SJSA1 (cell line): ENCODE measurements at regions not wholly inside any gene's neighbourhood (a gene's known extent, or its start where the extent isn't known, plus 50 kb on each side); places are given as distances from the start of the nearest gene placed in this dataset.

Source experiments
- DNase-seq, 2 experiments: peaks; one replicate each; pipeline ENCODE4 v3.0.0-alpha.2; 2015 to 2020; ENCODE audit warnings: low spot score in 2 of 2, low read depth in 1 of 2
- H3K27ac ChIP-seq: fragments of 250-450 bp; sonication (Bioruptor Pico); 2 replicates; pipeline ENCODE4 v1.5.1; 2020; ENCODE audit warnings: mild to moderate bottlenecking, moderate library complexity
- H3K27me3 ChIP-seq: fragments of 250-450 bp; sonication (Bioruptor Pico); replicated peaks from 2 replicates; pipeline ENCODE4 v1.5.1; 2020; ENCODE audit warnings: mild to moderate bottlenecking, moderate library complexity
- H3K36me3 ChIP-seq: fragments of 250-450 bp; sonication (Bioruptor Pico); 2 replicates; pipeline ENCODE4 v1.5.1; 2020; ENCODE audit warnings: mild to moderate bottlenecking
- H3K4me1 ChIP-seq: fragments of 250-450 bp; sonication (Bioruptor Pico); replicated peaks from 2 replicates; pipeline ENCODE4 v1.6.1; 2021; ENCODE audit warnings: mild to moderate bottlenecking
- H3K4me3 ChIP-seq: fragments of 250-450 bp; sonication (Bioruptor Pico); 2 replicates; pipeline ENCODE4 v1.5.1; 2020; ENCODE audit warnings: mild to moderate bottlenecking
- H3K9me3 ChIP-seq: fragments of 250-450 bp; sonication (Bioruptor Pico); replicated peaks from 2 replicates; pipeline ENCODE4 v1.5.1; 2020; ENCODE audit warnings: mild to moderate bottlenecking

GRCh38 chr12:9389796-9390195, 181.6 kb upstream of the PZP start:
- no peaks in the 10 kb centered on the region for H3K9me3 ChIP-seq

GRCh38 chr12:9388379-9388778, 180.2 kb upstream of the PZP start:
- no peaks in the 10 kb centered on the region for H3K4me1 ChIP-seq
- H3K9me3 ChIP-seq = no peaks in the 10 kb centered on the region
- no peak overlapping the region for H3K4me3 ChIP-seq
- H3K27me3 ChIP-seq = peaks cover 12% of the 10 kb centered on the region
- H3K27ac ChIP-seq = no peak overlapping the region
- DNase-seq = no peak
- H3K36me3 ChIP-seq = no peaks in the 10 kb centered on the region

More at GRCh38 chr12:9389796-9390195, 181.6 kb upstream of the PZP start:
- Histone ChIP-seq H3K36me3 (no peaks in the 10 kb centered on the region), H3K4me3 (no peak overlapping the region), H3K27ac (no peak overlapping the region), H3K4me1 (no peaks in the 10 kb centered on the region), H3K27me3 (peaks cover 12% of the 10 kb centered on the region)
- DNase-seq = no peak

DNA sequence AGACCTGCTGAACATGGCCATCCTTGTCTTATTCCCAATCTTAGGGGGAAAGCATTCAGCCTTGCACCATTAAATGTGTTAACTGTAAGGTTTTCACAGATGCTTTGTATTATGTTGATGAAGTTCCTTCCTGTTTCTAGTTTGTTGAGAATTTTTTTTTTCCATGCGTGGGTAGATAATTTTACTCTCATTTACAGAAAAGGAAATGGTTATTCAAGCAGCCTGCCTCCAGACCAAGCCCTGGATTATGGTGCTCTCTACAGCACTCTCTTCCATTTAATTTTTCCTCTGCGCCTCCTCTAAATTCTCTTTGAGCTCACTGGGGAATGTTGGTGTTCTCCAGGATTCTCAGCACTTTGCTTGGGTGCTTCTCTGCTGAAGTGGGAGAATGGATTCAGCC, 179.3 kb upstream of the PZP start:
- no peak overlapping the region for H3K4me3 ChIP-seq
- peaks cover 4% of the 10 kb centered on the region for H3K27me3 ChIP-seq
- no peaks in the 10 kb centered on the region for H3K36me3 ChIP-seq
- H3K27ac ChIP-seq = no peak overlapping the region
- no peak for DNase-seq
- no peaks in the 10 kb centered on the region for H3K4me1 ChIP-seq
- H3K9me3 ChIP-seq = no peaks in the 10 kb centered on the region

GRCh38 chr12:9383585-9383984, 175.4 kb upstream of the PZP start:
- no peak for DNase-seq
- no peak overlapping the region for H3K4me3 ChIP-seq
- H3K4me1 ChIP-seq = no peaks in the 10 kb centered on the region
- H3K27me3 ChIP-seq = no peaks in the 10 kb centered on the region
- no peaks in the 10 kb centered on the region for H3K9me3 ChIP-seq
- no peaks in the 10 kb centered on the region for H3K36me3 ChIP-seq
- no peak overlapping the region for H3K27ac ChIP-seq

DNA sequence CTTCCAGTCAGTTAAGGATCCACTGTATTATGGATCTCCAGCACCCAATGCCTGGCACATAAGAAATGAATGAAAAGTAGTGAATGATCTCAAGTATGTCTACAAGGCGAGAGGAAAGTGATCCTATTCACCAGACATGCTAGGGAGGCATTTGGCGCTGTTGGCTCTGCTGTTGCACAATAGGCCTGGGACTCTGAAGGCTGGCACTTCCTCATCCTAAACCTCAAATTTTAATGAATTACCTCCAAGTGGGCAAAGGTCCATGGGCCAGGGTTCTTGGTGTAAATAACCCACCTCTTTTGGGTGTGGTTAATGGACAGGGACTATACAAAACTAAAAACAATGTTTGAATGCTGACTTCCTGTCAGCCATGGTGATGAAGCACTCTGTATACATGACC, 173.4 kb upstream of the PZP start:
- Histone ChIP-seq H3K9me3 (no peaks in the 10 kb centered on the region), H3K36me3 (no peaks in the 10 kb centered on the region), H3K4me1 (no peaks in the 10 kb centered on the region), H3K27me3 (no peaks in the 10 kb centered on the region), H3K27ac (no peak overlapping the region), H3K4me3 (no peak overlapping the region)
- DNase-seq = no peak

DNA sequence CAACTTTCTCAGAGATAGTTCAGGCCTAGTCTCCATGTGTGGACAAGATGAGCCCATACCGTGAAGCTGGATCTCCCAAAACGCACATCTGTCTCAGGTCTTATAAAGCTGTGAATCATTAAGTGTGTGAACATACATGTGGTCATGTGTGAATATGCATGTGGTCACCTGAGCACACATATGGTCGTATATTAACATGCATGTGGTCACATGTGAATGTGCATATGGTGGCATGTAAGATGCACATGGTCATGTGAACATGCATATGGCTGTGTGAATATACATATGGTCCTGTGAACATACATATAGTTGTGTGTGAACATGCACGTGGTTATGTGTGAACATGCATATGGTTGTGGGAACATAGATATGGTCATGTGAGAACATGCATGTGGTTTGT, 172.5 kb upstream of the PZP start:
- Histone ChIP-seq H3K4me1 (no peaks in the 10 kb centered on the region), H3K4me3 (no peak overlapping the region), H3K9me3 (no peaks in the 10 kb centered on the region), H3K36me3 (no peaks in the 10 kb centered on the region), H3K27me3 (no peaks in the 10 kb centered on the region), H3K27ac (no peak overlapping the region)
- DNase-seq = no peak

- H3K4me1 ChIP-seq = no peaks in the 10 kb centered on the region
- no peaks in the 10 kb centered on the region for H3K9me3 ChIP-seq
- no peak for DNase-seq
- H3K36me3 ChIP-seq = no peaks in the 10 kb centered on the region
- H3K27me3 ChIP-seq = no peaks in the 10 kb centered on the region
- H3K4me3 ChIP-seq = no peak overlapping the region
- H3K27ac ChIP-seq = no peak overlapping the region
Observed at GRCh38 chr12:9379023-9379742, 171.0 kb upstream of the PZP start.

GRCh38 chr12:9378430-9378835, 170.2 kb upstream of the PZP start:
- Histone ChIP-seq H3K36me3 (no peaks in the 10 kb centered on the region), H3K27me3 (no peaks in the 10 kb centered on the region), H3K4me1 (no peaks in the 10 kb centered on the region), H3K4me3 (no peak overlapping the region), H3K9me3 (no peaks in the 10 kb centered on the region), H3K27ac (no peak overlapping the region)
- no peak for DNase-seq

- DNase-seq = no peak
- Histone ChIP-seq H3K9me3 (no peaks in the 10 kb centered on the region), H3K4me3 (no peak overlapping the region), H3K36me3 (no peaks in the 10 kb centered on the region), H3K27me3 (no peaks in the 10 kb centered on the region), H3K27ac (no peak overlapping the region), H3K4me1 (no peaks in the 10 kb centered on the region)
Observed at GRCh38 chr12:9372202-9372601, 164.0 kb upstream of the PZP start.

GRCh38 chr12:9367828-9368227, 159.6 kb upstream of the PZP start:
- H3K27ac ChIP-seq = no peak overlapping the region
- H3K9me3 ChIP-seq = no peaks in the 10 kb centered on the region
- H3K36me3 ChIP-seq = no peaks in the 10 kb centered on the region
- H3K4me3 ChIP-seq = no peak overlapping the region
- peaks cover 7% of the 10 kb centered on the region for H3K4me1 ChIP-seq
- peak in 1 of 2 experiments; percentile 16 for DNase-seq
- no peaks in the 10 kb centered on the region for H3K27me3 ChIP-seq

DNA sequence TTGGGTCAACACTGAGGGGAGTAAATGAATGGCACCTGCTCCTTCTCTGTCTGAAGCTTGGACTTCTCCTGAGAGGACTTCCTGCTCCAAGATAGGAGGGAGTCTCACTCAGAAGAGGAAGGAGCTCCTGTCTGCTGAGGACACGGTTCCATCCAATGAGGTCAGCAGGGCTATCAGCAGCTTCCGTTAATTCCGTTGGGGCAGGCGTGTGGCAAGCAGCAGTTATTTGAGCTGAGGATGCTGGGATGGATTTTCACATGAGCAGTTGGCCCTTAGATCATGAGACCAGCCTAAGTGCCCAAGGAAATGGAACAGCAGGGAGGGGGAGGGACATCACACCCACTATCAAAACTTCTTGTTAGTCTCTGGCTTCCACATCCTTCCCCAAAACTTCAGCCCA, 159.0 kb upstream of the PZP start:
- Histone ChIP-seq H3K36me3 (no peaks in the 10 kb centered on the region), H3K9me3 (no peaks in the 10 kb centered on the region), H3K4me1 (peaks cover 7% of the 10 kb centered on the region), H3K4me3 (no peak overlapping the region), H3K27me3 (no peaks in the 10 kb centered on the region), H3K27ac (no peak overlapping the region)
- no peak for DNase-seq

DNA sequence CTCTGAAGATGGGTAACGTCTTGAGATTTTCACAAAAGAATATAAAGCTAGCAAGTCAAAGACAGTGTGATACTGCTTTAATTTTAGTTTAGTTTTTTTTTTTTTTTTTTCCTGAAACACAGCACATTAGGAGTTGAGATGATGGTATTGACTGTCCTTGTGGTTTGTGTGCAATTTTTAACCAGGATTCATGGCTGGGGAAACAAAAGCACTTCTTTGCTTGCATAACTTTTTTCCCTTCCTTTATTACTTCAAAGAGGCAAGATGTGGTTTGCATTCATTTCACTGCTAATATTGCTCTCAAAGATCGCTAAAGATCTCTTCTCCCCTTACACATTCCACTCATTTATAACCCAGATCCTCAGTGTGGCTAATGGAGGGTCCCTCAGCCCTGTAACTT, 157.1 kb upstream of the PZP start:
- Histone ChIP-seq H3K4me1 (peaks cover 7% of the 10 kb centered on the region), H3K9me3 (no peaks in the 10 kb centered on the region), H3K27me3 (no peaks in the 10 kb centered on the region), H3K27ac (no peak overlapping the region), H3K4me3 (no peak overlapping the region), H3K36me3 (no peaks in the 10 kb centered on the region)
- no peak for DNase-seq

DNA sequence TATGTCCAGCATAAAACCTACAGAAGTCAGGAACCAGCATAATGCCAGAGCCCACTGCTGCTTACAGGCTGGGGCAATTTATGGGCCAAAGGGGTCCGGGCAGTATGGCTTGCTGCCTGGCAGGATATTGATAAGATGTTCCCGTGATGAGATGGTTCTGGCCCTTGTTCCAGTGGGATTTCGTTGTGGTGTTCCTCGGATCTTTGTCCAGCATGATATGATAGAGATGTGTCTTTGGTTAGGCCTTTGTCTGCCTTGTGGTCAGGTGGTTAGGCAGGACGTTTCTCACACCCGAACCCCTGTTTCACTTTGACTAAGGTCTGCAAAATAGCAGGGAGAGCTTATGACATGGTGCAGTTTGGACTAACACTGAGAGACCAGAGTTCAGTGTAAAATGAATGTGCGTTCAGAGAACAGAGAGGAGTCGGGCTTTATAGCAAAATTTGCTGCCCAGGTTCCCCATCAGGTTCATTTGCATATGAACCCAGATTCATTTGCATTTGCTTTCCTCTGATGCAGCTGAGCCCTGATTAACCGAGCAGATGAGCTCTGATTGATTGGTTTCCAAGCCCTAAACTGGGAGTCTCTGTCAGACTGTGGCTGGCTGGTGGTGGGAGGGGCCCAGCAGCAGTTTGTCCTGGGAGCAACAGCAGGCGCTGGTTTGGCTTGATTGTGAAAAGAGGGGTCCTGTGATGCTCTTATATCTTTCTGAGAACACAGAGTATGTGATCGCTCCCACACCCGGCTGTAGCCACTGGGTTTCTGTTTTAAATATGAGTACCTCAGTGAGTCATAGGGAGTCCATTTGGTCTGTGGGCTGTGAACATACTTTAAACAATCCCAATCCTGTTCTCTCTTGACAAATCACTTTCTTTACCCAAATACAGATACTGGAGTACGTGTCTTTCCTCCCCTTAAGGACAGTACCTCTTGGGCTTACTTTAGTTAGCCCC, 156.3 kb upstream of the PZP start:
- H3K27ac ChIP-seq = no peak overlapping the region
- no peaks in the 10 kb centered on the region for H3K27me3 ChIP-seq
- no peaks in the 10 kb centered on the region for H3K36me3 ChIP-seq
- H3K9me3 ChIP-seq = no peaks in the 10 kb centered on the region
- no peak overlapping the region for H3K4me3 ChIP-seq
- peak in 1 of 2 experiments; percentile 26 for DNase-seq
- peaks cover 7% of the 10 kb centered on the region for H3K4me1 ChIP-seq

DNA sequence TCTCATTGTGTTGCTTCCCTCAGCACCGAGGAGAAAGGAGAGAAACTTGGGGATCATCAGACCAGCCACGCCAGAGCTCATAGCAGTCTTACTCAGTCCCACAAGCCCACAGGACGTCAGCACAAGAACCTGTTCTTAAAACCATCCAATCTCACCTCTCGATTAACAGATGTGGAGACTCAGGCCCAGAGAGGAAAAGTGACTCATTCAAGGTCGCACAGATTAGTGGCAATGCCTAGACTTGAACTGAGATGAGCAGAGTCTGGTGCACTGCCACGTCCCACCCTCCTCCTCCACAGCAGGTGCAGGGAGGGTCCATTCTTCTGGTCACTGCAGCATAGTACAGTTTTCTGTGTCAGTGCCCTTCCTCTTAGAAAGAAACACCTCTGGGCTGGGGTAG, 154.9 kb upstream of the PZP start:
- H3K27me3 ChIP-seq = no peaks in the 10 kb centered on the region
- H3K4me1 ChIP-seq = peaks cover 7% of the 10 kb centered on the region
- no peaks in the 10 kb centered on the region for H3K9me3 ChIP-seq
- no peak overlapping the region for H3K4me3 ChIP-seq
- DNase-seq = no peak
- H3K27ac ChIP-seq = no peak overlapping the region
- no peaks in the 10 kb centered on the region for H3K36me3 ChIP-seq
